ENCODE measurements at regions not wholly inside any gene's neighbourhood (a gene's known extent, or its start where the extent isn't known, plus 50 kb on each side); places are given as distances from the start of the nearest gene placed in this dataset.

DNA sequence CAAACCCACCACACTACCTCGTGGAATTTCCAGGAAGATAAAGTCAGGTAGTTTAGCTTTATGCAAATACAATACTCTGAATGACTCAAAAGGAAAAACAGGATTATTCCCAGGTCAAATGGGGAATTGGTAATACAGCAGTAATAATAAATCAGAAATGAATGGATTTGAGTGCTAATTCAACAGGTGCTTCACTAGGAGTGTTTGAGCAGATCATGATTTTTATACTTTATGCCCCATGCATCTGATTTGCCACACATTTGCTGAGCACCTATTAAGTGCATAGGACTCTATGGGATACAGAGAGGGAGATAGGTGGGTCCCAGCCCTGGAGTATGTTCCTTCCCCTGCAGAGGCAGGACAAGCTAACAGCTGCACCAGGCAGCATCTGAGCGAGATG is 381.4 kb upstream of the PODXL start:
- no peaks in the 10 kb centered on the region for H3F3A ChIP-seq (ENCODE audit: insufficient read depth, low read depth)
- no peak overlapping the region for H2AFZ ChIP-seq
- TF ChIP-seq, protein P1, sequence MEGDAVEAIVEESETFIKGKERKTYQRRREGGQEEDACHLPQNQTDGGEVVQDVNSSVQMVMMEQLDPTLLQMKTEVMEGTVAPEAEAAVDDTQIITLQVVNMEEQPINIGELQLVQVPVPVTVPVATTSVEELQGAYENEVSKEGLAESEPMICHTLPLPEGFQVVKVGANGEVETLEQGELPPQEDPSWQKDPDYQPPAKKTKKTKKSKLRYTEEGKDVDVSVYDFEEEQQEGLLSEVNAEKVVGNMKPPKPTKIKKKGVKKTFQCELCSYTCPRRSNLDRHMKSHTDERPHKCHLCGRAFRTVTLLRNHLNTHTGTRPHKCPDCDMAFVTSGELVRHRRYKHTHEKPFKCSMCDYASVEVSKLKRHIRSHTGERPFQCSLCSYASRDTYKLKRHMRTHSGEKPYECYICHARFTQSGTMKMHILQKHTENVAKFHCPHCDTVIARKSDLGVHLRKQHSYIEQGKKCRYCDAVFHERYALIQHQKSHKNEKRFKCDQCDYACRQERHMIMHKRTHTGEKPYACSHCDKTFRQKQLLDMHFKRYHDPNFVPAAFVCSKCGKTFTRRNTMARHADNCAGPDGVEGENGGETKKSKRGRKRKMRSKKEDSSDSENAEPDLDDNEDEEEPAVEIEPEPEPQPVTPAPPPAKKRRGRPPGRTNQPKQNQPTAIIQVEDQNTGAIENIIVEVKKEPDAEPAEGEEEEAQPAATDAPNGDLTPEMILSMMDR (conservative IDR thresholded peaks at IDR 0.05), result no peak
- TF ChIP-seq EZH2 (IDR thresholded peaks at IDR 0.05; ENCODE audit: low read depth), result no peak
- no peaks in the 10 kb centered on the region; the same call in 1 of the 2 replicates for H3K9me3 ChIP-seq (ENCODE audit: insufficient read depth, low read depth)
- H3K79me2 ChIP-seq (ENCODE audit: low read depth), result no peaks in the 10 kb centered on the region
- no peak overlapping the region for H3K27ac ChIP-seq
- H3K4me1 ChIP-seq (replicated peaks; ENCODE audit: insufficient read depth), result no peaks in the 10 kb centered on the region
- H3K9me2 ChIP-seq (ENCODE audit: insufficient read depth), result no peaks in the 10 kb centered on the region
- no peak overlapping the region for H3K4me2 ChIP-seq
- peaks cover 90% of the 10 kb centered on the region for H3K27me3 ChIP-seq (ENCODE audit: insufficient read depth, low read depth)
- no peak overlapping the region for H3K4me3 ChIP-seq
- ChIA-PET CTCF (no interaction called here), POLR2A (ENCODE audit: unreplicated experiment) (no interaction called here)
- no peaks in the 10 kb centered on the region for H3K36me3 ChIP-seq (ENCODE audit: low read depth)
- no peak for DNase-seq
- no TSS peak for BruUV-seq (replicated peaks)
- no peaks in the 10 kb centered on the region for H4K20me1 ChIP-seq (ENCODE audit: insufficient read depth)
- intact Hi-C loops (cut with micrococcal nuclease; ENCODE audit: unreplicated experiment), result no loop called here

DNA sequence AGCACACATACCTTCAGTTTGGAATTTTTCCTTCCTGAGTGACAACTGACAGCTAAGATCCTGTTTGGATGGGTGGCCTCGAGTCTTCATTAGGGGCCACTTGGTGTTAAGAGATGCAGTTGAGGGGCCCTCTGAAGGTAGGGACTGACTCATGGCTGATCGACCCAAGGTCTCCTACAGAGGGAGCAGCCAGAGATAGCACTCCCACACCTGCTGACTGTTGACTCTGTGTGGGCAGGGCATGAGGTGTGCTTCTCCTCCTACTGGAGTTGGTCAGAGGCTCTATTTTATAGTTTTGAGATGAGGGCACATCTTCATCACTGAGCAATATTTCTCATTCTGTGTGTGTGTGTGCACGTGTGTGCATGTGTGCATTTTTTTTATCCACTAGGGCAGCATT is 378.8 kb upstream of the PODXL start:
- Histone ChIP-seq H2AFZ (no peak overlapping the region), H3K36me3 (ENCODE audit: low read depth) (no peaks in the 10 kb centered on the region), H3K4me1 (replicated peaks; ENCODE audit: insufficient read depth) (no peaks in the 10 kb centered on the region), H3K4me3 (no peak overlapping the region), H3K27ac (no peak overlapping the region), H3K27me3 (ENCODE audit: insufficient read depth, low read depth) (peaks cover 91% of the 10 kb centered on the region), H3F3A (ENCODE audit: insufficient read depth, low read depth) (no peaks in the 10 kb centered on the region), H3K9me2 (ENCODE audit: insufficient read depth) (no peaks in the 10 kb centered on the region), H4K20me1 (ENCODE audit: insufficient read depth) (no peaks in the 10 kb centered on the region), H3K4me2 (no peak overlapping the region), H3K79me2 (ENCODE audit: low read depth) (no peaks in the 10 kb centered on the region), H3K9me3 (ENCODE audit: insufficient read depth, low read depth) (no peaks in the 10 kb centered on the region)
- DNase-seq, result no peak
- no TSS peak for BruUV-seq (replicated peaks)
- ChIA-PET CTCF (no interaction called here), POLR2A (ENCODE audit: unreplicated experiment) (no interaction called here)
- no peak for TF ChIP-seq EZH2 (IDR thresholded peaks at IDR 0.05; ENCODE audit: low read depth)
- TF ChIP-seq, protein P1 (conservative IDR thresholded peaks at IDR 0.05), result no peak
- intact Hi-C loops (cut with micrococcal nuclease; ENCODE audit: unreplicated experiment), result no loop called here

DNA sequence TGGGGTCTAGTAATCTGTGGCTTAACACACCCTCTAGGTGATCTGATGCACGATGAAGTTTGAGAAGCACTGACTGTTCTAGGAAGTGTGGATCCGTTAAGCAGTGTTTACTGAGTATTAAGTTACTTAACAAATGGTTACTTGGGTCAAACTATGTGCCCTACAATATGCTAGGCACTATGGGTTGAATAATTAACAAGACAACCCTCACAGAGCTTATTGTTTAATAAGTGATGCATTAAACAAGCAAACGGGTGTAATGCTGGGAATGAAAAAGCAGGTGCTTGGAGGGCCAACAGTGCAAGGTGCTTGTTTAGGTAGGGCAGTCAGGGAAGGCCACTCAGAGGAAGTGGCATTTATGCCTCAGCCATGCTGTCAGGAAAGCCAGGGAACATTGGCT is 378.0 kb upstream of the PODXL start:
- POLR2A ChIA-PET (ENCODE audit: unreplicated experiment), result no interaction called here
- CTCF ChIA-PET, result no interaction called here
- Histone ChIP-seq H3K79me2 (ENCODE audit: low read depth) (no peaks in the 10 kb centered on the region), H3K9me2 (ENCODE audit: insufficient read depth) (no peaks in the 10 kb centered on the region), H3K27me3 (ENCODE audit: insufficient read depth, low read depth) (peaks cover 92% of the 10 kb centered on the region), H3F3A (ENCODE audit: insufficient read depth, low read depth) (no peaks in the 10 kb centered on the region), H3K4me1 (replicated peaks; ENCODE audit: insufficient read depth) (no peaks in the 10 kb centered on the region), H2AFZ (no peak overlapping the region), H3K36me3 (ENCODE audit: low read depth) (no peaks in the 10 kb centered on the region), H3K9me3 (ENCODE audit: insufficient read depth, low read depth) (no peaks in the 10 kb centered on the region), H4K20me1 (ENCODE audit: insufficient read depth) (no peaks in the 10 kb centered on the region), H3K27ac (no peak overlapping the region), H3K4me3 (no peak overlapping the region), H3K4me2 (no peak overlapping the region)
- TF ChIP-seq EZH2 (IDR thresholded peaks at IDR 0.05; ENCODE audit: low read depth), result no peak
- TF ChIP-seq, protein P1 (conservative IDR thresholded peaks at IDR 0.05), result no peak
- no peak for DNase-seq
- BruUV-seq (replicated peaks), result no TSS peak
- intact Hi-C loops (cut with micrococcal nuclease; ENCODE audit: unreplicated experiment), result no loop called here
